ENCODE measurements at regions not wholly inside any gene's neighbourhood (a gene's known extent, or its start where the extent isn't known, plus 50 kb on each side); places are given as distances from the start of the nearest gene placed in this dataset.
A peak's percentile ranks its signal among the peaks of the same experiment; 100 is the strongest.
"Not testable (repeated sequence)": the region's sequence is repeated elsewhere in the genome, so short reads cannot be mapped to it uniquely, and the experiment has no call there.

GRCh38 chr16:13798211-13798610 lies 121.7 kb upstream of the ERCC4 start:
- DNase-seq (ENCODE audit: low spot score): no peak

DNA sequence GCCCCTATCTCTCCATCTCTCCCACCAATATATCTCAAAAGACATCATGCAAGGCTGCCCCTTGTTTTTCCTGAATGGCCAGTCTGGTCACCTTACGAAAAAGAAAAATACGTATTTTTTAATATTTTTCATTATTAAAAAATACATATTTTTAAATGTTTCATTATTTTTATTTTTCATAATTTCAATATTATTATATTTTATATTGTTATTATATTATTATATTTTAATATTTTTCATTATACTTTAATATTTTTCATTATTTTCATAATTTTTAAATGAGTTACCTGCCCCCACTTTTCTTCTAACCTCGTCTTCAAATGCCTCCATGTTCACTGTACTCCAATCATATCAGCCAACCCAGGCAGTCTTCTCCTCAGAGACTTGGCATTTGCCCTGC lies 116.0 kb upstream of the ERCC4 start:
- no peak for DNase-seq (ENCODE audit: low spot score)

GRCh38 chr16:13805951-13806350 lies 114.0 kb upstream of the ERCC4 start:
- no peak for DNase-seq (ENCODE audit: low spot score)

- DNase-seq (ENCODE audit: low spot score): no peak
Measured at GRCh38 chr16:13806671-13807070, 113.3 kb upstream of the ERCC4 start.

DNA sequence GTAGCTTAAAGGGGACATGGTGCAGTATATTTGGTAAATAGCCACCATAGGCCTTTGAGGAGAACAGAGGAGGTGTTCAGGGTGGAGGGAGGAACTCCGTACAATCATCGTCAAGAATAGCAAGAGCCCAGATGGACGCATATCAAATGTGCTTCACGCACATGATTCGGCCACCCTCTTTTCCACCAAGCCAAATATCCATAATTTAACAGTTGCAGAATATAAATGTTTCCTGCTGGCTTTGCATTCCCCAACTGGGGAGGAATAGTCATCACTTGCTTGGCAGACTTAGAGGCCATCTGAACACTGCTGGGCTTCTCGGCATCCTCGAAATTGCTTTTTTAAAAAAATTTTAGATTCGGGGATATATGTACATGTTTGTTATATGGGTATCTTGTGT lies 111.9 kb upstream of the ERCC4 start:
- DNase-seq (ENCODE audit: low spot score): no peak

GRCh38 chr16:13809765-13810164 lies 110.2 kb upstream of the ERCC4 start:
- no peak for DNase-seq (ENCODE audit: low spot score)

DNA sequence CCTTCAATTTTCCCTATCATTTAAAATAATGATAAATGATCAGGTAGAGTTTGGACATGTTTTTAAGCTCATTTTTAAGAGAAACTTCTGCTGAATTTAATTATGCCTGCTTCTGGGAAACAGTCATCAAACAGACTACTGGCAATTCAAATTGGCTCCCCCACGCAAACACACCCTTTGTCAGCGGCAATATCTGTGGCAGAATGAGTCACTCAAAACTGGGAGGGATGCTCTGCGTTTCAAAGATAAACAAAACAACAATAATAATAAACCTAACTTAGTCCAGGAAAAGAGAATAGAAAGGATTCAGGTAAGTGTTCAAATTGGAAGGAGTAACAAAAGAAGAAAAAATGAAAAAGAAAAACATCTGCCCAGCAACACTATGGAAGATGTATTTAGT lies 108.1 kb upstream of the ERCC4 start:
- no peak for DNase-seq (ENCODE audit: low spot score)

- DNase-seq (ENCODE audit: low spot score): no peak
Measured at GRCh38 chr16:13816701-13817100, 103.3 kb upstream of the ERCC4 start.

- no peak for DNase-seq (ENCODE audit: low spot score)
Measured at GRCh38 chr16:13823501-13823900, 96.5 kb upstream of the ERCC4 start.

DNA sequence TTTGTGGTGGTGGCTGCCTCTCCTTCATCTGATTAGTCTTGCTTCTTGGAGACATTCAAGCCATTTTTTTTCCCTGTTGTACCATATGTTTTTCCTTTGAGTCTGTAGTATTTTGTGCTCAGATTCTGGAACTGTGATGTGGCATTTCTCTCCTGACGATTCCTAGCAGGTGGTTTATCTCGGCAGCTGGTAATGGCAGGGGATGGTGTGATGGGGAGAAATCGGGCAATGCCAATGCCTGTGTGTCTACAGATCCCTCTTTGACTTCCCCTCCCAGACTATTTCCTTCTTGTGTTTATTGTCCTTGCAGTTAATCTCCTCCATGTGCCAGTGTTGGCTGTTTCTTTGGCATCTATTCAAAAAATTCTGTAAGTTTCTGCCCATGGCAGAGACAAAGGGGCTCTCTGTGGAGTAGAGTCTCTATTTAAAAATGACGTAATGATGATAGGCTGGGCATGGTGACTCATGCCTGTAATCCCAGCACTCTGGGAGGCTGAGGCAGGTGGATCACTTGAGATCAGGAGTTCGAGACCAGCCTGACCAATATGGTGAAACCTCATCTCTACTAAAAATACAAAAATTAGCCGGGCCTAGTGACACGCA lies 90.2 kb upstream of the ERCC4 start:
- DNase-seq (ENCODE audit: low spot score): no peak

DNA sequence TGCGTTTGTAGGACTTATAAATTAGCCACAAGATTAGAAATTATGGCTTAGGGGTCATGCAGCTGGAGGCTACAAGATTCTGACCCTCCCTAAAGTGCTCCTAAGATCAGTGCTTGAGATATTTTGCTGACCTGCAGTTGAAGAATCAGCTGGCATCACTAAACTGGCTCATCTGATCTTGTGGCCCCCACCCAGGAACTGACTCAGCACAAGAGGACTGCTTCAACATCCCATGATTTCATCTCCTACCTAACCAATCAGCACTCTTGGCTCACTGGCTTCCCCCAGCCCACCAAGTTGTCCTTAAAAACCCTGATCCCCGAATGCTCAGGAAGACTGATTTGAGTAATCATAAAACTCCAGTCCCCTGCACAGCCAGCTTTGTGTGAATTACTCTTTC lies 86.4 kb upstream of the ERCC4 start:
- peak; percentile 25 for DNase-seq (ENCODE audit: low spot score)

- no peak for DNase-seq (ENCODE audit: low spot score)
Measured at GRCh38 chr16:13835387-13835786, 84.6 kb upstream of the ERCC4 start.

- DNase-seq (ENCODE audit: low spot score): no peak
Measured at GRCh38 chr16:13835935-13836730, 83.8 kb upstream of the ERCC4 start.

GRCh38 chr16:13838401-13839190 lies 81.4 kb upstream of the ERCC4 start:
- no peak for DNase-seq (ENCODE audit: low spot score)

DNA sequence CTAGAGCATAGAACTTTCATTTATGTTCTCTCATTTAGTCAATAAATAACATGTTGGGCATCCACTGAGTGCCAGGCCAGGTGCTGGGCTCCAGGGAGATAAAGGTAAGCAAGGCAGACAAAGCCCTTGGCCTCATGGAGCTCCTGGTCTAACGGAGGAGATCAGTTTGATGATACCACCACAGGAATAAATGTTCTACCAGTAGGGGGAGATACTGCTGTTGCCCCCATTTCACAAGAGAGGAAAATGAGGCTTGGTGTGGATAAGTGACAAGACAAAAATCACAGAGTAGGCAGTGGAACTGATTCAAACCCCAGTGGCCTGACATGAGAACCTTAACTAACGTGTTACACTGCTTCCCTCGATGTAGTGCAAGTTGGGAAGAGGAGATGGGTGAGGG lies 80.4 kb upstream of the ERCC4 start:
- no peak for DNase-seq (ENCODE audit: low spot score)

DNA sequence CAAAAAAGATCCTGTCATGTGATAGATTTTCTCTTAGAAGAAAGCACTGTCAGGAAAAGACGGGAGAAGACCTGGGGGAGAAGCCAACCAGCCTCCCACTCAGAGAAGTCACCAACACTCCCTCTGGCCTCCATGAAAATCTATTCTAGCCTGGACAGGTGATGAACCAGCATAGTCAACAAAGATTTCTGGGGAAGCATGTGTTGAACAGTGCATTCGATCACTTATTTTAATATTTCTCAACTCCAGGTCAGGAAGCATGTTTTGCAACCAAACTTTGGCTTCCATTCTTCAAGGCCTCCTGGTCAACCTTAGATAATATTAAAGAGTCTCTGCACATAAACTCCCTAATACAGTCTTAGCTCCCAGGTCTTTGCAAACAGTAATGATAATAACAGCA lies 74.7 kb upstream of the ERCC4 start:
- DNase-seq (ENCODE audit: low spot score): no peak

DNA sequence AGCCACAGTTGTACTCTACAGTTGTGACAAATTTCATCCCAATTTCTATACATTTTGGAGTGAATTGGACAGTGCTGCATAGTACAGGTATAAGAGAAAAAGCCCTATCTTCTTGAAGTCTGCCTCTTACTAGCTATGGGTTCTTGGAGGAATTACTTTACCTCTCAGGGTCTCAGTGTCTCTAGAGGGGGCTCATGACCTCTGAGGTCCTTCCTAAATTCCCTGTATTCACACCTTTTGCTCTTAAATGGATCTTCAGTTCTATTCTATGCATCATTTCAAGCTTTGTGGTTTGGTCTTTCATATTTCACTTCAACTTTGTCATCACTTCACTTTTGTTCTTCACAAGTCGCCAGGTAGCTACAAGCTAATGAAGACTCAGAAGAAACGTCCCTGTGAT lies 71.2 kb upstream of the ERCC4 start:
- no peak for DNase-seq (ENCODE audit: low spot score)

- DNase-seq (ENCODE audit: low spot score): not testable (repeated sequence)
Measured at GRCh38 chr16:13850173-13850572, 69.8 kb upstream of the ERCC4 start.

DNA sequence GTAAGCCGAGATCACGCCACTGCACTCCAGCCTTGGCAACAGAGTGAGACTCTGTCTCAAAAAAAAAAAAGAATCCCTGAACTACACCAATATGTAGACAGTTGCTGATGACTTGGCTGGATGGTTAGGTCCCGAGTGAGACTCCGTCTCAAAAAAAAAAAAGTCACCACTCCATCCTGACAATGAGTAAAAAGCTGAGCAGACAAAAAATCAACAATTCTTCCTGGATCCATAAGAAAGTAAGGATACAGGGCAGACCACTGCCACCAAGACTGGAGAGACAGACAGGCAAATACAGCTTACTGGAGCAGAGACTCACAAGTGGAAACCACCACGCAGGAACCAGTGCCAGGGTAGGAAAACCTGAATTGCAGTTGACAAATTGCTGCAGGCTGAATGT lies 67.1 kb upstream of the ERCC4 start:
- DNase-seq (ENCODE audit: low spot score): no peak

- no peak for DNase-seq (ENCODE audit: low spot score)
Measured at GRCh38 chr16:13856398-13856797, 63.6 kb upstream of the ERCC4 start.

GRCh38 chr16:13856811-13857511 lies 63.0 kb upstream of the ERCC4 start:
- no peak for DNase-seq (ENCODE audit: low spot score)

DNA sequence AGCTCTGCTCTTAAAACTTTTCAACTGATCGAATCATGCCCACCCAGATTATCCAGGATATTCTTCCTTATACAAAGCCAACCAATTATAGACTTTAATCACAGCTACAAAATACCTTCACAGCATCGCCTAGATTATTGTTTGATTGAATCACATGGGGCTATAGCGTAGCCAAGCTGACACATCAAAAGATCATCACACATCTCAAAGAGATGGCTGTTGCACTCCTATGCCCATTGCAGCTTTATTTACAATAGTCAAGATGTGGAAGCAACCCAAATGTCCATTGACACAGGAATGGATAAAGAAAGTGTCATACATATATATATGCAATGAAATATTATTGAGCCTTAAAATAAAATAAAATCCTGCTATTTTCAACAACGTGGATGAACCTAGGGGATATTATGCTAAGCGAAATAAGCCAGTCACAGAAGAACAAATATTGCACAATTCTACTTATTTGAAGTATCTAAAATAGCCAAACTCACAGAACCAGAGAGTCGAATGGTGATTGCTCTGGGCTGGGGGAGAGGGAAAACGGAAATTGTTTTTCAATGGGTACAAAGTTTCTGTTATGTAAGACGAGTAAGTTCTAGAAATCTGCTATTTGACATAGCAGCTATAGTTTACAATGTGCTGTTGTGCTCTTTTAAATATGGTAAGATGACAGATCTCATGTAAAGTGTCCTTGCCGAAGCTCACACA lies 60.9 kb upstream of the ERCC4 start:
- no peak for DNase-seq (ENCODE audit: low spot score)
